Peyer's patch (tissue), 4 donors: ENCODE measurements at regions not wholly inside any gene's neighbourhood (a gene's known extent, or its start where the extent isn't known, plus 50 kb on each side); places are given as distances from the start of the nearest gene placed in this dataset.

Experiments used
- DNase-seq, 3 donors: peaks; one replicate each; pipeline ENCODE4 v3.0.0-alpha.2; 2017 to 2019
- H3K27ac ChIP-seq, 4 donors: fragments of 200-600 bp; sonication (generic); one replicate each; pipeline ENCODE4 v1.5.1; 2016 to 2019
- H3K27me3 ChIP-seq, 2 donors: fragments of 200-600 bp; sonication (generic); one replicate each; pipeline ENCODE4 v1.5.1; 2019
- H3K36me3 ChIP-seq, 3 donors: fragments of 200-600 bp; sonication (generic); one replicate each; pipeline ENCODE4 v1.5.1; 2016 to 2019
- H3K4me1 ChIP-seq, 4 donors: fragments of 200-600 bp; sonication (generic); one replicate each; pipeline ENCODE4 v1.5.1; 2016 to 2019
- H3K4me3 ChIP-seq, 4 donors: fragments of 200-600 bp; sonication (generic); 1 replicate in 3 of 4; 2 replicates in 1 of 4; pipeline ENCODE4 v1.5.1; 2016 to 2019; ENCODE audit warnings: mild to moderate bottlenecking in 1 of 4
- H3K9me3 ChIP-seq, 4 donors: fragments of 200-600 bp; sonication (generic); one replicate each; pipeline ENCODE4 v1.5.1; 2016 to 2019; ENCODE audit warnings: mild to moderate bottlenecking in 1 of 4
- CTCF ChIP-seq, 6 experiments: fragments of 450-650 bp in 4 of 6; fragments of 200-600 bp in 2 of 6; sonication (generic) in 1 of 6; IDR thresholded peaks; one replicate each; pipeline ENCODE4 v1.5.1; 2017 to 2019; ENCODE audit warnings: antibody characterized with exemption in 6 of 6, mild to moderate bottlenecking in 3 of 6, moderate library complexity in 1 of 6
- POLR2A ChIP-seq, 2 donors: fragments of 450-650 bp; IDR thresholded peaks; one replicate each; pipeline ENCODE4 v1.5.1; 2017; ENCODE audit warnings: antibody characterized with exemption in 2 of 2, mild to moderate bottlenecking in 2 of 2, moderate library complexity in 2 of 2

- H3K27ac ChIP-seq, result no peak overlapping the region
- H3K27me3 ChIP-seq, result no peaks in the 10 kb centered on the region
- no peak overlapping the region for H3K4me3 ChIP-seq
- TF ChIP-seq POLR2A (IDR thresholded peaks at IDR 0.05) (no peak), CTCF (IDR thresholded peaks at IDR 0.05) (no peak)
- no peak for DNase-seq
- no peaks in the 10 kb centered on the region for H3K36me3 ChIP-seq
- H3K4me1 ChIP-seq, result no peaks in the 10 kb centered on the region
- no peaks in the 10 kb centered on the region for H3K9me3 ChIP-seq
Measured at GRCh38 chr1:219058891-219059820, 114.5 kb upstream of the LYPLAL1 start.

DNA sequence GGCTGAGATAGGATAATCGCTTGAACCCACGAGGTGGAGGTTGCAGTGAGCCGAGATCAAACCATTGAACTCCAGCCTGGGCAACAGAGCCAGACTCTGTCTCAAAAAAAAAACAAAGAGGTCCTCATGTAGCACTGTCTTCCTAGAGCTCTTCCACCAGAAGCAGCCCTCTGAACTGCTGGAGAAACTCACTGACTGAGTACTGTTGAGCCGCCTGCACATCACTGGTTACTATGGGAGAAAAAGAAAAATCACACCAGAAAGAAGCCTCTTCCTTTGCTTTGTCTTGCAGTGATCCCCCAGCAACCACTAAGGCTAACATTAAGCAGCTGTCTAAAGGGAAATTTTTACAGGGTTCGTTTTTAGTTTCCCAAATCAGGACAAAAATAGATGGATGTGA, 112.9 kb upstream of the LYPLAL1 start:
- H3K27me3 ChIP-seq, result no peaks in the 10 kb centered on the region
- no peak overlapping the region for H3K4me3 ChIP-seq
- no peaks in the 10 kb centered on the region for H3K36me3 ChIP-seq
- no peaks in the 10 kb centered on the region for H3K9me3 ChIP-seq
- H3K27ac ChIP-seq, result no peak overlapping the region
- no peaks in the 10 kb centered on the region for H3K4me1 ChIP-seq
- DNase-seq, result no peak
- TF ChIP-seq POLR2A (IDR thresholded peaks at IDR 0.05), result no peak
- TF ChIP-seq CTCF (IDR thresholded peaks at IDR 0.05), result no peak

DNA sequence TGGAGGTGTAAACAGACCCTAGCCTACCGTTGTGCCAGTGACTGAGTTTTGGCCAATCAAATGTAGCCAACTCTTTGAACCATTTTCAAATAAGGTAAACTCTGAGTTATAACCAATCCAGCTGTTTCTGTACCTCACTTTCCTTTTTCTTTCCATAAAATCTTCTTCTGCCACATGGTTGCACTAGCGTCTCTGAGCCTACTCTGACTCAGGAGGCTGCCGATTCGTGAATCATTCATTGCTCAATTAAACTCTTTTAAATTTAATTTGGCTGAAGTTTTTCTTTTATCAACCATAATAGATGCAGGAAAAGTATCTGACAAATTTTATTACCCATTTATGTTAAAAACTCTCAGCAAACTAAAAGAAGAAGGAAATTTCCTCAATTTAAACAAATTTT, 111.5 kb upstream of the LYPLAL1 start:
- TF ChIP-seq POLR2A (IDR thresholded peaks at IDR 0.05) (no peak), CTCF (IDR thresholded peaks at IDR 0.05) (no peak)
- Histone ChIP-seq H3K4me3 (no peak overlapping the region), H3K27me3 (no peaks in the 10 kb centered on the region), H3K36me3 (no peaks in the 10 kb centered on the region), H3K9me3 (no peaks in the 10 kb centered on the region), H3K4me1 (no peaks in the 10 kb centered on the region), H3K27ac (no peak overlapping the region)
- no peak for DNase-seq

DNA sequence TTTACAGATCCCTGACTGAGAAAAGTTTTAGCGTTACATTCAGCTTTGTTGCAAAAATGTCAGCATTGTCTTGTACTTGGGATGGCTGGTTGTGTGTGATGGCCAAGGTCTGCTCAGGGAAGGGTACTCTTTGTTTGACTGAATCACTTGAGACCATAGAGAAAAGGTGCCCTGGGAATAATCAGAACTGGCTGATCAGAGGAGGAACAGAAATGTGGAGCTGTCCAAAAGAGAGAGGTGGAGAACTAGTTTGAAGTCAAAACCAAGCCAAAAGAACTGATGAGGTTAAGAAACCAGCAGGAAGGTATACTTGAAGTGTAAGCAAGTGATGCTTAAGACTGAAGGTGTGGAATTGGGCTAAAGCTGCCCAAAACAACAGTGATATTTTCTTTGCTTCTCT, 107.6 kb upstream of the LYPLAL1 start:
- no peak for DNase-seq
- H3K27me3 ChIP-seq, result no peaks in the 10 kb centered on the region
- H3K4me1 ChIP-seq, result no peaks in the 10 kb centered on the region
- no peaks in the 10 kb centered on the region for H3K36me3 ChIP-seq
- TF ChIP-seq CTCF (IDR thresholded peaks at IDR 0.05) (no peak), POLR2A (IDR thresholded peaks at IDR 0.05) (no peak)
- no peaks in the 10 kb centered on the region for H3K9me3 ChIP-seq
- no peak overlapping the region for H3K4me3 ChIP-seq
- no peak overlapping the region for H3K27ac ChIP-seq

DNA sequence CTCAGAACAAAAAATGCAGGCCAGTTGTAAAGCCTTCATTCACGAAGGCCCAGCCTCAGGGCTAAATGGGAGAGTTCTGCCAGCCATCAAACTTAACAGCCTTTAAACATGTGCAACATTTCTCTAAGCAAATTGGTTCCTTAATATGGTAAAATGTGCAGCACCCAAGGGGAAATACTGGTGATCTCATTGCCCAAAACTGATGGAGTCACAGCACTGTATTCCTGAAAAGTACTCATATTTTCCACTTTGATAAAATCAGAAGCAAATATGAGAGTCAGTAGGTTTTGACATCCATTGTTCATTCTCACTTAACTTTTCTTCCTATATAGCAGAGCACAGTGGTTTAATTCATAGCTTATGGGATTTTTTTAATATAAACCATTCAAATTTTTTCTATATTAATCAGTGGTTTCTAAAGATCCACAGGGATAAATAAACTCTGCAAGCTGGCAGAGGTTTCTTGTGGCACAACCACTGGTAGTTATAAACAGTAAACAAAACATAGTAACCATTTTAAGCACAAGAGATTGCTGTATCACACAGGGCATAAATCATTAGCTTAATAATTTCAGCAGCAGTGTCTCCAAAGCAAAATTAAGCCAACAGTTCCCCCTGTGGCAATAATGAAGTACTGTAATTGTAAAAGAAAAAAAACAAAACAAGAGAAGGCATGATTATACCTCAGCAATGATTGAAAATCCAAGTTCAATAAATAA, 106.9 kb upstream of the LYPLAL1 start:
- DNase-seq, result no peak
- Histone ChIP-seq H3K27me3 (no peaks in the 10 kb centered on the region), H3K27ac (no peak overlapping the region), H3K36me3 (no peaks in the 10 kb centered on the region), H3K9me3 (no peaks in the 10 kb centered on the region), H3K4me3 (no peak overlapping the region), H3K4me1 (no peaks in the 10 kb centered on the region)
- TF ChIP-seq POLR2A (IDR thresholded peaks at IDR 0.05), result no peak
- peak in 4 of 6 experiments; percentile 10 to 24 (median 20) for TF ChIP-seq CTCF (IDR thresholded peaks at IDR 0.05)
